ENCODE measurements at regions not wholly inside any gene's neighbourhood (a gene's known extent, or its start where the extent isn't known, plus 50 kb on each side); places are given as distances from the start of the nearest gene placed in this dataset.

- no peak for TF ChIP-seq CTCF (IDR thresholded peaks at IDR 0.05; ENCODE audit: low read depth, low read length)
Measured at GRCh38 chr6:98156580-98156979, 677.8 kb upstream of the POU3F2 start.

GRCh38 chr6:98179606-98180005, 654.8 kb upstream of the POU3F2 start:
- no peaks in the 10 kb centered on the region for H3K4me1 ChIP-seq
- no peak for DNase-seq
- no peaks in the 10 kb centered on the region for H3K27me3 ChIP-seq
- TF ChIP-seq CTCF (IDR thresholded peaks at IDR 0.05; ENCODE audit: low read depth, low read length) = no peak
- H3K36me3 ChIP-seq = no peaks in the 10 kb centered on the region
- H3K4me3 ChIP-seq (ENCODE audit: low read depth, low read length) = no peak overlapping the region
- no peaks in the 10 kb centered on the region for H3K9me3 ChIP-seq

More at GRCh38 chr6:98156580-98156979, 677.8 kb upstream of the POU3F2 start:
- no peaks in the 10 kb centered on the region for H3K27me3 ChIP-seq
- DNase-seq = no peak
- no peaks in the 10 kb centered on the region for H3K36me3 ChIP-seq
- H3K4me1 ChIP-seq = no peaks in the 10 kb centered on the region
- no peak overlapping the region for H3K4me3 ChIP-seq (ENCODE audit: low read depth, low read length)
- no peaks in the 10 kb centered on the region for H3K9me3 ChIP-seq

GRCh38 chr6:98200084-98200483, 634.3 kb upstream of the POU3F2 start:
- Histone ChIP-seq H3K4me3 (ENCODE audit: low read depth, low read length) (no peak overlapping the region), H3K27me3 (no peaks in the 10 kb centered on the region), H3K4me1 (no peaks in the 10 kb centered on the region), H3K9me3 (no peaks in the 10 kb centered on the region), H3K36me3 (no peaks in the 10 kb centered on the region)
- TF ChIP-seq CTCF (IDR thresholded peaks at IDR 0.05; ENCODE audit: low read depth, low read length) = no peak
- DNase-seq = no peak

GRCh38 chr6:98203170-98203806, 631.1 kb upstream of the POU3F2 start:
- Histone ChIP-seq H3K36me3 (no peaks in the 10 kb centered on the region), H3K27me3 (no peaks in the 10 kb centered on the region), H3K4me1 (no peaks in the 10 kb centered on the region), H3K4me3 (ENCODE audit: low read depth, low read length) (no peak overlapping the region), H3K9me3 (no peaks in the 10 kb centered on the region)
- no peak for DNase-seq
- TF ChIP-seq CTCF (IDR thresholded peaks at IDR 0.05; ENCODE audit: low read depth, low read length) = no peak

- DNase-seq = no peak
- H3K9me3 ChIP-seq = no peaks in the 10 kb centered on the region
- TF ChIP-seq CTCF (IDR thresholded peaks at IDR 0.05; ENCODE audit: low read depth, low read length) = no peak
- no peaks in the 10 kb centered on the region for H3K4me1 ChIP-seq
- no peaks in the 10 kb centered on the region for H3K27me3 ChIP-seq
- no peak overlapping the region for H3K4me3 ChIP-seq (ENCODE audit: low read depth, low read length)
- H3K36me3 ChIP-seq = no peaks in the 10 kb centered on the region
Measured at GRCh38 chr6:98212468-98212867, 621.9 kb upstream of the POU3F2 start.

GRCh38 chr6:98215531-98215930, 618.8 kb upstream of the POU3F2 start:
- no peak overlapping the region for H3K4me3 ChIP-seq (ENCODE audit: low read depth, low read length)
- no peak for TF ChIP-seq CTCF (IDR thresholded peaks at IDR 0.05; ENCODE audit: low read depth, low read length)
- H3K27me3 ChIP-seq = no peaks in the 10 kb centered on the region
- DNase-seq = no peak
- H3K36me3 ChIP-seq = no peaks in the 10 kb centered on the region
- no peaks in the 10 kb centered on the region for H3K4me1 ChIP-seq
- no peaks in the 10 kb centered on the region; the same call in 1 of the 2 replicates for H3K9me3 ChIP-seq
